ENCODE measurements at regions not wholly inside any gene's neighbourhood (a gene's known extent, or its start where the extent isn't known, plus 50 kb on each side); places are given as distances from the start of the nearest gene placed in this dataset.

- no peaks in the 10 kb centered on the region for H3K36me3 ChIP-seq (ENCODE audit: control insufficient read depth in 2 of 2, extremely low read depth in 1 of 2, insufficient read depth in 2 of 2, low read length in 2 of 2)
- no peak for DNase-seq (ENCODE audit: low read depth, low spot score)
- no TSS peak for BruUV-seq (replicated peaks)
- no peak overlapping the region for H2AFZ ChIP-seq (ENCODE audit: low read depth, low read length)
- H3K27ac ChIP-seq (ENCODE audit: insufficient read depth, low read depth, low read length), result no peak overlapping the region
- H3K9ac ChIP-seq (replicated peaks; ENCODE audit: extremely low read depth, insufficient read depth, low read length), result no peak overlapping the region
- H3K4me3 ChIP-seq (replicated peaks in 1 of 3; ENCODE audit: insufficient read depth in 1 of 3, low read depth in 1 of 3, low read length in 3 of 3), result no peak overlapping the region
- H3K79me2 ChIP-seq (ENCODE audit: control insufficient read depth, insufficient read depth, low read length), result no peaks in the 10 kb centered on the region
- no peaks in the 10 kb centered on the region for H3K9me3 ChIP-seq (replicated peaks; ENCODE audit: control insufficient read depth, insufficient read depth, low read length)
- H3K4me1 ChIP-seq (ENCODE audit: control insufficient read depth, extremely low read depth, insufficient read depth, low read length), result peaks cover 21% of the 10 kb centered on the region
- no peaks in the 10 kb centered on the region for H3K9me1 ChIP-seq (replicated peaks; ENCODE audit: control insufficient read depth, extremely low read depth, insufficient read depth, low read length)
- TF ChIP-seq POLR2AphosphoS5 (IDR thresholded peaks at IDR 0.05; ENCODE audit: insufficient read depth, low read depth, low read length) (no peak), JUN (IDR thresholded peaks at IDR 0.05; ENCODE audit: borderline replicate concordance, insufficient read depth, insufficient read length, low read depth) (no peak), MYC (IDR thresholded peaks at IDR 0.05; ENCODE audit: low read depth, low read length) (no peak), CTCF (IDR thresholded peaks at IDR 0.05; ENCODE audit: extremely low read depth in 1 of 2, insufficient read depth in 1 of 2, low read depth in 1 of 2, low read length in 2 of 2) (no peak), EZH2 (IDR thresholded peaks at IDR 0.05; ENCODE audit: borderline replicate concordance, low read depth, low read length, severe bottlenecking) (no peak), FOS (IDR thresholded peaks at IDR 0.05; ENCODE audit: borderline replicate concordance, insufficient read depth, low read length) (no peak), MAX (IDR thresholded peaks at IDR 0.05; ENCODE audit: insufficient read depth, insufficient read length) (no peak), POLR2A (IDR thresholded peaks at IDR 0.05; ENCODE audit: low read depth, low read length) (no peak), GATA2 (IDR thresholded peaks at IDR 0.05; ENCODE audit: insufficient read depth, insufficient read length, low read depth, low read length) (no peak)
- dilution Hi-C loops (cut with MboI; ENCODE audit: extremely low pct_ligation_motif_present, low sequenced_read_pairs) (no loop called here), intact Hi-C loops (cut with micrococcal nuclease) (no loop called here)
- no peaks in the 10 kb centered on the region for H3K27me3 ChIP-seq (ENCODE audit: control insufficient read depth in 2 of 2, insufficient read depth in 2 of 2, low read length in 2 of 2)
- ChIA-PET CTCF (interaction anchor here (1.7 kb wide), 1 partner anchor 117 kb away, joined by 3 read pairs; no protein-coding TSS in a partner anchor), POLR2A (no interaction called here)
- no peak for FAIRE-seq
- no peaks in the 10 kb centered on the region for H4K20me1 ChIP-seq (replicated peaks; ENCODE audit: control insufficient read depth, extremely low read depth, insufficient read depth, low read length)
- no peak overlapping the region for H3K4me2 ChIP-seq (ENCODE audit: insufficient read depth, low read length)
Observed at GRCh38 chr1:192438737-192439136, 121.9 kb downstream of the RGS21 start.

Measured in endothelial cell of umbilical vein (primary cell).